SU-DHL-6 (cell line): ENCODE measurements at regions not wholly inside any gene's neighbourhood (a gene's known extent, or its start where the extent isn't known, plus 50 kb on each side); places are given as distances from the start of the nearest gene placed in this dataset.

Experiments
- EZH2phosphoT487 ChIP-seq: fragments of 200-600 bp; sonication (generic), shearing (Covaris generic); conservative IDR thresholded peaks from 2 replicates; pipeline ENCODE4 v1.6.1; 2018; ENCODE audit warnings: mild to moderate bottlenecking, antibody characterized with exemption, low read length, moderate library complexity, mixed read lengths
- TF ChIP-seq, protein P1 (sequence below): fragments of 200-600 bp; sonication (generic); IDR thresholded peaks from one replicate; pipeline ENCODE4 v1.5.1; 2017; ENCODE audit warnings: antibody characterized with exemption, mild to moderate bottlenecking, low read length, moderate library complexity; ENCODE audit not compliant: insufficient read depth, poor library complexity, severe bottlenecking

DNA sequence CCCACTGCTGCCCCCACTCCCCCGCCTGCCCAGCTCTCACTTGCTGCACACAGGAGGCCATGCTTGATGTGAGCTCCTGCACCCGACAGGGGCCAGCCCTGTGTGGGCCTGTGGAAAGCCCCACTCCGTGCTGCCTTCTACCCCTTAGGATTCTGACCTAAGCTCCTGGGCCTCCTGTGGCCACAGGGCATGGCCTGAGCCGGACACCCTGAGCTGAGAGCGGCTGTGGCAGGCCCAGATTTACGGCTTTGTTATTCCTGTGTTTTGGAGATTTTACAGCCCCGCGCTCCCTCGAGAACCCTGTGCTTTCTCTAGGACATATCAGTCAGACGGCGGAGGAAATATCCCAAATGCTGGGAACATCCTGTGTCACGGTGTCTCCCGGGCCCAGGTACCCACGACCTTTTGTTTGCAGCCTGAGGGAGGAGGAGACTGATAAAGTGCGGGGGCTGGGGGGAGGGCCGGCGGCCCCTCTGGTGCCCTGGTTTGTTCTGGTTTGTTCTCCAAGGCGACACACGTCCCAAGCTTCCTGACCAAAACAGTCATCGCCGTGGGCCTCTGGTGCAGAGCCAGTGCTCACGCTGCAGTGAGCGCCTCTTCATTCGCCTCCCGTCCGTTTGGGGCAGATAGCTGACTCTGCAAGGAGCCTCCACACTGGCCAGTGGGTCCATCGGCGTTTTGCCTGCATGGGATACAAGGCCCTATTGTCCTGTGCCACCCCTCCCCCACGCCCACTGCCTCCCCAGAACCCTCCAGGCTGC lies 363.4 kb downstream of the C16orf95 start:
- TF ChIP-seq, protein P1, sequence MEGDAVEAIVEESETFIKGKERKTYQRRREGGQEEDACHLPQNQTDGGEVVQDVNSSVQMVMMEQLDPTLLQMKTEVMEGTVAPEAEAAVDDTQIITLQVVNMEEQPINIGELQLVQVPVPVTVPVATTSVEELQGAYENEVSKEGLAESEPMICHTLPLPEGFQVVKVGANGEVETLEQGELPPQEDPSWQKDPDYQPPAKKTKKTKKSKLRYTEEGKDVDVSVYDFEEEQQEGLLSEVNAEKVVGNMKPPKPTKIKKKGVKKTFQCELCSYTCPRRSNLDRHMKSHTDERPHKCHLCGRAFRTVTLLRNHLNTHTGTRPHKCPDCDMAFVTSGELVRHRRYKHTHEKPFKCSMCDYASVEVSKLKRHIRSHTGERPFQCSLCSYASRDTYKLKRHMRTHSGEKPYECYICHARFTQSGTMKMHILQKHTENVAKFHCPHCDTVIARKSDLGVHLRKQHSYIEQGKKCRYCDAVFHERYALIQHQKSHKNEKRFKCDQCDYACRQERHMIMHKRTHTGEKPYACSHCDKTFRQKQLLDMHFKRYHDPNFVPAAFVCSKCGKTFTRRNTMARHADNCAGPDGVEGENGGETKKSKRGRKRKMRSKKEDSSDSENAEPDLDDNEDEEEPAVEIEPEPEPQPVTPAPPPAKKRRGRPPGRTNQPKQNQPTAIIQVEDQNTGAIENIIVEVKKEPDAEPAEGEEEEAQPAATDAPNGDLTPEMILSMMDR, result no peak
- no peak for TF ChIP-seq EZH2phosphoT487
